Activated effector memory CD4-positive, alpha-beta T cell treated with Interleukin-2 at 50 U/mL for 16 hours (primary cell): ENCODE measurements at regions not wholly inside any gene's neighbourhood (a gene's known extent, or its start where the extent isn't known, plus 50 kb on each side); places are given as distances from the start of the nearest gene placed in this dataset.
"Not testable (repeated sequence)": the region's sequence is repeated elsewhere in the genome, so short reads cannot be mapped to it uniquely, and the experiment has no call there.

Experiments used
- DNase-seq: peaks from one replicate; pipeline ENCODE4 v3.0.0-alpha.2; 2020

DNA sequence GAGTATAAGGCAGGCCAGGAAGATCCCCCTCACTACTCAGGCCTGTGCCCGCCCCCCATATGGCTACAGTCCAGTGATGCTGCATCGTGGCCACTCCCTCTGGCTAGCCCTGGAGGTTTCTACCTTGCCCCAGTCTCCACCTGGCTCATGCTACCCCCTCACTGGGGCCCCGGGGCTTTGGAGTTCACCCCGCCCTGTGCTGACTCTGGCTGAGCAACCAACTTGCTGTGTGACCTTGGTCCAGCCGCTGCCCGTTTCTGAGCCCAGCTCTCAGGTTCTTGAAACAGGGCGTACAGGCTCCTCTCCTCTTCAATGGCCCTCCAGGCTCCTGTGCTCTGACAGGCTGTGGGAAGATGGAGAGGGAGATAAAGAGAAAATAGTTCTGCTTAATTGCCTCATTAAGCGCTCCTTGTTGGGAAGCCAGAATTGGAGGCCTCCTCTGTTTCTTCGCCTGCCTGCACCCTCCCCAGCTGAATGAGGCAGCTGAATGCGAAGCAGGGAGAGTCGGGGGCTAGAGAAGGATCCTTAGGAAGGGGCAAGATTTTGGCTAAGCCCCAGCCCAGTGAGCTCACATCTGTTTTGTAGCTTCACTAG, 138.2 kb upstream of the NCOR2 start:
- DNase-seq = no peak

DNA sequence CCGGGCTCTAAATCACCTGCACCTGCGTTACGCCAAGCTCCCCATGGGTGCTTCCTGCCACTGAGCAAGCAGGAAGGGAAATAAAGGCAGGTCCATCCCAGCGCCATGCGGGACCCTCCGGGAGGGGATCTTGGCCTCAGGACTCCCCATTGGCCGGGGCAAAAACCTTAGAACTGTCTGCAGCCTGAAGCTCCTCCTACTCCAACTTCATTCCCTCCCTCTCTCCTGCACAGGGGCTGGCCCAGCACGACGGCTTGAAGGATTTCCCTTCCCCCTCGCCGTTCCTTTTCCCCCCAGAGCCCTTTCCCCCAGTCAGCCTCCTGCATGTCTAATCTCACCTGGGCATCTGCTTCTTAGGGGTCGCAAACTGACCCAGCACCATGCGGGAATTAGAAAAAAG, 137.2 kb upstream of the NCOR2 start:
- DNase-seq = no peak

DNA sequence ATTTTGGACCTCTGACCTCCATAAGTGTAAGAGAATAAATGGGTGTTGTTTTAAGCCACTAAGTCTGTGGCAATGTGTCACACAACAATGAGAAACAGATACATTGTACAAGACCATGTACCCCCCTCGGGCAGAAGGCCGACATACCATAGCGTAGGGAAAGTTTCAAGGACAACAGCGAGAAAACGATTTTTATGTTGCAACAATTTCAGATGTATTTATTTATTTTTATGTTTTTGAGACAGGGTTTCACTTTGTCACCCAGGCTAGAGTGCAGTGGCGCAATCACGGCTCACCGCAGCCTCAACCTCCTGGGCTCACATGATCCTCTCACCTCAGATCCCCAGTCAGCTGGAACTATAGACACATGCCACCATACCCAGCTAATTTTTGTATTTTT, 136.4 kb upstream of the NCOR2 start:
- no peak for DNase-seq

DNA sequence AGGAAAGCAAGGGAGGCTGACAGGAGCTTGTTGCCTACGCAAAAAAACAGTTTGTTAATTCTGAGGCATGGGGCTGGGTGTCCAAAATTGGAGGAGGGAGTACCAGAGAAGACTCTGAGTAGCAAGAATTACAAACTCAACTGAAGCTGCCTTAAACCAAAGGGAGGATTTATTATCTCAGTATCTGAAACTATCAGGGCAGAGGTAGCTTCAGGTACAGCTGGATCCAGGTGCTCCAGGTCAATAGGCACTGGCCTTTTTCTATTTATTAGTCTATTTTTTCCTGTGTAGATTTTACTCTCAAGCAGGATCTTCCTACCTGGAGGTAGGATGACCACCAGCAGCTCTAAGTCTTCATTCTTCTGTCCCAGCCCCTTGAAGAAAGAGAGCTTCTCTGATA, 135.3 kb upstream of the NCOR2 start:
- DNase-seq = no peak

DNA sequence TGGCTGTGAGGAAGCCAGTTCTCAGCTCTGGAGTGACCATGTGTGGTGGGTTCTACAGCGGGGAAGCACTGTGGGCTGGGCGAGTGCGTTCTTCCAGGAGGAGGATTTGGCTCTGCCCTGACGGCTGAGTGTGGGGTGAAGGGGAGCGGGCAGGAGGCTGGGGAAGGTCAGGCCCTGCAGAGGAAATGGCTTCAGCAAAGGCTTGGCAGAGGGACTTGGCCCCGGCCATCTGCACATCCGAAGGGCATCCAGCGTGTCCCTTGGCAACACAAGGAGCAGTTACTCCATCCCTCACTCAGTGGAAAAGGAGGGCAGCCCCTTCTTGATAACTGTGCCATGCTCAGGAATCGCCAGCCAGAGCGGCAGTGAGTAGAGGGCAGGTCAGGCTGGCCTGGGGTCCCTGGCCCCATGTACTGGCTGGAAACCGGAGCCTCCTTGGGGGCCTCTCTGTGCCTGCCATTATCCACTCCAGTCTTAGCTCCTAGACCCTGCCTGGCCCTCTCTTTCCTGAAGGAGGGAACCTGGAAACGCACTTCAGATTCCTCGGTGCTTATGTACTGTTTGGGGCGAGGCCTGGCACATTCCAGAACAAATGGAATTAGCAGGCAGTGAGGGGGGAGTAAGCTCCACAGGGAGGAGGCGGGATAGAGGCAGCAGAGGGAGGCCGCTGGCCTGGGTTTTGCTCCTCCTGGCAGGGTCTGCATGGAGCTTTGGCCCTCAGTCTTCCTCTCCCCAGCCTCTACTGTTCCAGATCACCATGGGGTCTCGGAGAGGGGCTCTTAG, 133.6 kb upstream of the NCOR2 start:
- no peak for DNase-seq

DNA sequence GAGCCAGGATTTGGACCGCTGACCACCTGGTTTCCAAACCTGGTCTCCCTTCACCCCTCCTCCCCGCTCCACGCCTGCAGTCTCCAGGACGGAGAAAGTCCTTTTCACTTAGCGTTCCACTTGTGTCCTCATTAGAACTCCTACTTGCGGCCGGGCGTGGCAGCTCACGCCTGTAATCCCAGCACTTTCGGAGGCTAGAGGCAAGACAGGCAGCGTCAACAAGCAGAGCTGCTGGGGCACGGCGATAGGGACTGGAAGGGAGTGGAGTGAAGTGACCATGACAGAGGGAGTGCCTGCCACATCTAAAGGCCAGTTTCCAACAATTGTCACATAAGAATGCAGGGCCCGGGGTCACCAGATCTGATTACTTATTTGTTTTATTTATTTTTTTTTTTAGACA, 132.5 kb upstream of the NCOR2 start:
- DNase-seq = no peak

DNA sequence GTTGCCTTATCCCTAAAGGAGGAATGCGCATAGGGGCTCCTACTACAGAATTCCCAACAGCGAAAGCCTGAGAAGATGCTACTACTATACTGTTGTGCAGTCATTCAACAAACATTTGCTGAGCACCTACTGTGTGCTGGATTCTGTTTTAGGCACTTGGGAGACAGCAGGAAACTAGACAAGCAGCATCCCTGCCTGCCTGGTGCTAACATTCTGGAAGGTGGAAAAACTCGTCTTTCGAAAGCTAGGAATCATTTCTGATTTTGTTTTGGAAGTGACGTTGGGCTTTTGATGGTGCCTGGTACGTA, 131.5 kb upstream of the NCOR2 start:
- DNase-seq = no peak

DNA sequence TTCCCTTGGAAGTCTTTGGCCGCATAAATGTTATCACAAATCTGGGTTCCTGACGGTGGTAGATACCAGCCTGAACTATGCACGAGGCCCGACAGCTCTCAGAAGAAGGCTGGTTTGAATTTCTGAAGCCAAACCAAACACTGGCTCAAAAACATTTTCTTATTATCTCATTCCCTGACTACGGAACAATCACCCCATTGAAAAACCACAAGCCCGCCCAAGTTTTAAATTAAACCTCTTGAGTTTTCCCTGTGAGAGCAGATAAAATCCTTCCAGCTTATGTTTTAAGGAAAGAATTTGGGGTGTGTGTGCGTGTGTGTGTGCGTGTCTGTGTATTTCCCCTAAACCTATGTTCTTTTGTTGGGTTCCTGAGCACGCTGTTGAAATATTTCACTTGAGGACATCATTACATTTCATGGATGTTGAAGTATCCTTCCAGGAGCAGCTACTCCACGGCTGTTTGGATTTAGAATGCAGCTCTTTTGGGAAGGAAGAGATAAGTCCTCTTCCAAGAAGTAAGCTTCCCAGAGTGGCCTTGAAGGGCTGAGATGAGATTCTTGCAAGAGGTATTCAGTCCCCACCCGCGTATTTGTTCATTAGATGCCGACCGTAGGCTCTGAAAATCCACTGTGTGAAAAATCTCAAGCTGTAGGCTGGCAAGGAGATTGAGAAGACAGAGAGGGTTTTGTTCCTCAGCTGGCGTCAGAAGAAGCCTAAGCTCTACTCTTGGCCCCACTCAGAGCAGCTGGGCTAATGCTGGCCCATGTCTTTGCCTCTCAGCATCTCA, 131.0 kb upstream of the NCOR2 start:
- no peak for DNase-seq

DNA sequence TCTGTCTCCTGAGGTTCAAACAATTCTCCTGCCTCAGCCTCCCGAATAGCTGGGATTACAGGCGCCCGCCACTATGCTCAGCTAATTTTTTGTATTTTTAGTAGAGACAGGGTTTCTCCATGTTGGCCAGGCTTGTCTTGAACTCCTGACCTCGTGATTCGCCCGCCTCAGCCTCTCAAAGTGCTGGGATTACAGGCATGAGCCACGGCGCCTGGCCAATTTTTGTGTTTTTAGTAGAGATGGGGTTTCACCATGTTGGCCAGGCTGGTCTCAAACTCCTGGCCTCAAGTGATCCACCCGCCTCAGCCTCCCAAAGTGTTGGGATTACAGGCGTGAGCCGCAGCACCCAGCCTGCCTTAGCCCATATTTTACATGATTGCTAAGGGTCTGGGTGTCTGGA, 130.3 kb upstream of the NCOR2 start:
- DNase-seq = not testable (repeated sequence)

DNA sequence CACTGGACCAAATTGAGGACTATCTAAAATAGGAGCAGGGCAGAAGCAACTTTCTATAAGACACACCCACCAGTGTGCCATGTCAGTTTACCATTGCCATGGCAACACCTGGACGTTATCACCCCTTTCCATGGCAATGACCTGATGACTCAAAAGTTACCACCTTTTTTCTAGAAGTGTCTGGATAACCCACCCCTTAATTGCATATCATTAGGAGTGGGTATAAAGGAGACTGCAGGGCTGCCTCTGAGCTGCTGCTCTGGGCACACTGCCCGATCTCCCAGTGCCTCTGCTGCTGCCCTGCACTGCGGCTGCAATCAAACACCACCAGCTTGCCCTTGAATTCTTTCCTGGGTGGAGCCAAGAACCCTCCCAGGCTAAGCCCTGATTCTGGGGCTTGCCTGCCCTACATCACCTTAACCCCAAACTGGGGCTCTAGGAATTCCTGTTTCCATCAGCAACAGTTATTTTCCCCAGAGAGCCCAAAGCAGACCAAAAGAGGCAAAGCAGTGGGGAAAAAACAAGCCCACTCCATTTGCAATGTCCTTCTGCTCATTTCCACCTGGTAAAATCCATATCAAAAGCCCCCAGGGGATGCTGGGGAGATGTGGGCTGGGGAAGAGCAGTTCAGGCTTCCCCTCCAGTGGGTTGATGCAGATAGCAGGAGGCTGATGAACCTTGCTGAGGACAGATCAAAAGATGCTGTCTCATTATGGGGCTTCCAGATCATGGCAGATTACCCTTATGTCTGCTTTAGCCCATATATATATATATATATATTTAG, 129.5 kb upstream of the NCOR2 start:
- no peak for DNase-seq

DNA sequence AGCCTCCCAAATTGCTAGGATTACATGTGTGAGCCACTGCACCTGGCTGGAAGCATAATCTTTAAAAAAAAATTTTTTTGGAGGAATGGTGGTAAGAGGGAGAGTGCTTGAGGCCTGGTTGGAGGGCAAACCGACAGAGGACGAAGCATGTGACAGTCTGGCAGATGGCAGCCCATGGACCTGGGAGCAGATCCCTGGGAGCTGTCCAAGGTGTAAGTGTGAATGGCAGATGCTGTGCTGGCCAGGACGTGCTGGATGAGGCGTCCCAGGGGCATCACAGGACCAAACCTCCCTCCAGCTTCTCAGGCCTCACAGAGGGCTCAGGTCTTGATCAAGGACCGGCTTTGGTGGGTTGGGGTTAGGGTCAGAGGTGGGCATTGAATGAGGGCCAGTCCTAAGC, 128.4 kb upstream of the NCOR2 start:
- no peak for DNase-seq

DNA sequence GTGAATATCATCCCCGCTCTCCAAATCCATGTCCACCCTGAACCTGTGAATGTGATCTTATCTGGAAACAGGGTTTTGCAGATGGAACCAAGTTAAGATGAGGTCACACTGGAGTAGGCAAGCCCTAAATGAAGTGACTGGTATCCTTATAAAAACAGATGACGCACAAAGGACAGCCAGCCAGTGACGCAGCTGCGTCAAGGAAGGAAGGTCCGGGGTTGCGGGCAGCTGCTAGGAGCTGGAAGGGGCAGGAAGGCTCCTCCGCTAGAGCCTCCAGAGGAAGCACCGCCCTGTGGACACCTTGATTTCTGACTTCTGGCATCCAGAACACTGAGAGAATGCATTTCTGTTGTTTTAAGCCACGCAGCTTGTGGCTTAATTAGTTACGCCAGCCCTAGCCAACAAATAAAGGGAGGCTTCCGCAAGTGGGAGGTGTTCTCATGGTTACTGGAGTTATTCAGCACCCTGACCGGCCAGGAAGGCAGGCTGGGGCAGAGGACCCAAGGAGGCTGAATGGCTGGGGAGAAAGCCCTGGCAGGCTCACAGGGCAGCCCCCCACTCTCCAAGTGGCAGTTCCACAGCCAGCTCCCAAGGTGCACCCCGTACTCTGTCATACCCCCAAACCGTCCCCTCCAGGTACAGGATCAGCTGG, 127.6 kb upstream of the NCOR2 start:
- DNase-seq = no peak

DNA sequence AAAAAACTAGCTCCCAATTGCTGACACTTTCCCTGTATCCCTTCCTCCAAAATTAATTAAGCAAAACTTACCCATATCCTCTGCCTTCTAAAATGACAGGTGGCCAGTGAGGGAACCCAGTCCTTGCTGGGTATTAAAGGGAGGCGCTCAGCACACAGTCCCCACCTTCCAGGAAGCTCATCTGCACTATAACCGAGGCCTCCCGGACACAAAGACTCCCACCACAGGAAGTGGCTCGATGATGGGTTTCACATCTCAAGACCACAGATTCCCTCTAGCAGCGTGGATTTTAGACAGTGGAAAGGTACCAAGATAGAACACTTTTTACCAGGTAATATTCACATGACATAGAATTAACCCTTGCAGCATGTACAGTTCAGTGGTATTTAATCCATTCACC, 126.8 kb upstream of the NCOR2 start:
- no peak for DNase-seq

DNA sequence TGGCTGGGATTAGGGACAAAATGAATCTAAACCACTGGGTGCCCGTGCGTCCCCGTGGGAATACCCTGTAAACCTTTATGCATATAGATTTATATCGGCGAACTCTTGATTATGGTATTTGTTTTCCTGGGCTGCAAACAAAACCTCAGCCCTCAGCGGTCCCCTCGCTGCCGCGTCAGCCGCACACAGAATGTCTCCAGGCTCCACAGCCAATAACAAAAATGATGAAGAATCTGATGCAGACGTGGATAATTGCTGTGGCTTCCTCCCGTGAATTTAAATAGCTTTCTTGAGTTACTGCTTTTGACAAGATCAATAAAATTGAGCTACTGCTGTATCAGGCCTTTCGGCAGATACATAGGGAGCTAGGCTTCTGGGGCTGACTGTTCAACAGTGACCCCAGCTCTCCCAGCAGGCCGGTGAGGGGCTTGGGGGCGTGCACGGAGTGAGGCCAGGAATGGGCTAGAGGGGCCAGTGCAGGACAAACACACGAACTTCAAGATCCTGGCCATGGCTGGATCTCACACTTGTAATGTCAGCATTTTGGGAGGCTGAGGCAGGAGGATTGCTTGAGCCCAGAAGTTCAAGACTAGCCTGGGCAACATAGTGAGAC, 125.8 kb upstream of the NCOR2 start:
- no peak for DNase-seq

DNA sequence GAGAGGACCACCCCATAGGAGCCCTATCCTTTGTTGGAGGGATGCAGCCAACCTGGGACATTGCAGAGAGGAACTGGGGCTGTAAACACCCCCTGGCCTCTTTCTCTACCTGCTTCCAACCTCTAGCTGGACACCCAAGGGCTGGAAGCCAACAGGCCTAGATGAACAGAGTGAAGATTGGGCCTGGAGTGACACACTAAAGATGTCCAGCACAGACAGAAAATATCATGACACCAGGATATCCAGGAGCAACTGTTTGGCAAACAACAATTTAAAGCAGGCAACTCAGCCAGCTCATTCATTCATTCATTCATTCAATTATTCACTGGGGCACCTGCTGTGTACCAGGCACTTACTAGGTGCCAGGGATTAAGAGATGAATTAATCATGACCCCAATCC, 125.0 kb upstream of the NCOR2 start:
- no peak for DNase-seq

DNA sequence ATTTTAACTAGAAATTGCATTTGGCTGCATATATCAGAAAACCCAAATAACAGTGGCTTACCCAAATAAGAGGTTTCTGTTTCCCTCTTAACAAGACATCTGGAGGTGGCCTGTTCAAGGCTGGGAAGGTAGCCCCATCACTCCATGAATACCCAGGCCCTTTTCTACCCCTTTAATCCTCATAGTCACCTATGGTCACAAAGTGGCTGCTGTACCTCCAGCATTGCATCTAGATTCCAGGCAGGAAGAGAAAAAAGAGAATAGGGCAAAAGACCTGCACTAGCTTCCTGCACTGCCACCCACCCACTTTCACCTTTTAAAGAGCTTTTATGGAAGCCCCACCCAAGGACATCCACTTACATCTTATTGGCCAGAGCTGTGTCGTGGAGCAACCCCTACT, 124.0 kb upstream of the NCOR2 start:
- DNase-seq = no peak

DNA sequence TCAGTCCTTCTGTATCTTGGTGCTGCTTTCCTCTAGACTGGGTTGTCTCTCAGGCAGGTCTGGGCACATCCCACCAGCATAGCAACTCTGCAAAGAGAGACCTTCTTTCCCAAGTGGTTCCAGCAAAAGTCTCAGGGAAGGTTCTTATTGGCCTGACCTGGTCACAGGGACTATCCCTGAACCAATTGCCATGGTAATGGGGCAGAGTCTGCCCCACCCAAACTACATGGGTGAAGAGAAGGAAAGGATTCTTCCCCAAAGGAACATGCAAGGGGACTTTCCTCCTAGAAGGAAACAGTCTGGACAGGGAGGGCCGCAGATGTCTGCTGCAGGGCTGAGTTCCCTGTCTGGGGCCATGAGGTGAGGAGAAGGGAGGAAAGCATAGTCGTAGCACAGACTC, 122.2 kb upstream of the NCOR2 start:
- no peak for DNase-seq

DNA sequence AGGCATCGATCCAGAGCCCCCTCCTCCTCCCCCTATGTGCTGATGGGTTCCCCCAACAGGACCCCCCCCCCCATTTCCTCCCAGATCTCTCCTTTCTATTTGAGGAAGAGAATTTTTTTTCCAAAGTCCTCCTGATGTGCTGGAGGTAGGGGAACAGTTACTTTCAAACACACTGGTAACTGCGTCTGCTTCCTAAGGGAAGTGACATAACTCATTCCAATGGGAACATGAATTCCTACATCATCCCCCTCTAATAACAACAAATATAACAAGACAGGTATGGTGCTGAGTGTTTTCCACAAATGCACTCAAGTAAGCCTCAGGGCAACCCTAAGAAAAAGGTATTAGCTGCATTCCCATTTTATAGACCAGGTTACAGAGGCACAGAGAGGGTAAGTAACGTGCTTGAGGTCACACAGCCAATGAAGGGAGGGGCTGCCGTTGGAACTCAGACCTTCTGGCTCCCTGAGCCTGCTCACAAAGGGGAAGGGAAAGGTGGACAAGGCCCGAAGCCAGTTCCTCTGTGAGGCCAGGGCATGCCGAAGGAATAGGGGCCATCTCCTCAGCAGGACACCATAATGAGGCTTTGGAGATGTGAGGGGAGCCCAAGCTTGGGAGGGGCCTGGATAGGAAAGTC, 121.1 kb upstream of the NCOR2 start:
- DNase-seq = no peak

DNA sequence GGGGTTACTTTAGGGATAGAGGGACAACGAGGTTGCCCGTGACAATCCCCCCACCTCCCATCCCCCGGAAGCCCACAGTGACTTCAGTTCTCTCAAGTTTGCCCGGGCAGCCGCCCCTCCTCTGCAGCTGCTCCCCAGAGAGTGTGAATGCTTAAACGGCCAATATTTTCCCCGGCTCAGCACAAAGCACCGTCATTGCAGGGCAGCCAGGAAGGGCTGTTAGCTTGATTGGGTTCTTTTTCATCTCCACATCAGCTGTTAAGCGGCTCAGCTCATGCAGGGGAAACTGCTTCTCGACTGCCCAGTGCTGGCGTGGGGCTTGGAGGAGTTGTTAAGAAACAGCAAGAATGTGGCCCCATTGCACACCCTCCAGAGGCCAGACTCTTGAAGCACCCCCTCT, 120.5 kb upstream of the NCOR2 start:
- DNase-seq = no peak

DNA sequence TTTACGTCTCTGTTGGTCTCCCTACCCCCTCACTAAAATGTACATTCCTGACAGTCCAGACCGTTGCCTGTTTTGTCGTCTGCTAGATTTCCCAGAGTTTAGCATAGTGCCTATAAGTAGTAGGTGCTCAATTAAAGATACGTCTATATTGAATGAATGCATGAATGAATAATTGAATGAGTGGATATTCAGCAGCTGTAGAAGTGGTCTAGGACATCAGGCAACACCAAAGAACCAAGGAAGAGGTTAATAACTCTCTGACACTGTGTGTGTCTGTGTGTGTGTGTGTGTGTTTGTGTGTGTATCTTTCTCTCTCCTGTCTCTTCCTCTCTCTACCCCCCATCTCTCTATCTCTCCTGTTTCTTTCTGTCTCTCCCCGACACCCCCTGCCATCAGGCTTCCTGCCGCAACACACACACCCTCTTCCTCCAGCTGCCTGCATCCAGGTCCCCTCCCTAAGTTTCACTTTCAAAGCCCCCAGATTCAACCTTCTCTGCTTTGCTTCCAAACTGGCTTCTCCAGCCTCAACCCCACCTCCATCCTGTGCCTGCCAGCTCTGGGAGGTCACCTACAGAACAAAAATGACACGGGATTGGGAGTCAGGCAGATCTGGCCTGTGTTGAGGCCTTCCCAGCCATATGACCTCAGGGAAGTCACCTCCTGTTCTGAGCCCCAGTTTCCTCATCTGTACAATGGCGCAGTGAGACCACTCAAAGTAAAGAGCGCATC, 119.9 kb upstream of the NCOR2 start:
- no peak for DNase-seq
